BE2C (cell line): ENCODE measurements at regions not wholly inside any gene's neighbourhood (a gene's known extent, or its start where the extent isn't known, plus 50 kb on each side); places are given as distances from the start of the nearest gene placed in this dataset.

Experiments used
- DNase-seq: peaks from one replicate; pipeline ENCODE4 v3.0.0-alpha.2; 2020
- H3K27me3 ChIP-seq: fragments of 250-450 bp; sonication (Bioruptor Pico); 2 replicates; pipeline ENCODE4 v1.5.1; 2020; ENCODE audit warnings: mild to moderate bottlenecking
- H3K36me3 ChIP-seq: fragments of 250-450 bp; sonication (Bioruptor Pico); 2 replicates; pipeline ENCODE4 v1.5.1; 2020; ENCODE audit warnings: mild to moderate bottlenecking
- H3K4me1 ChIP-seq: fragments of 250-450 bp; sonication (Bioruptor Pico); 2 replicates; pipeline ENCODE4 v1.5.1; 2020
- H3K4me3 ChIP-seq: 2 replicates; pipeline ENCODE4 v1.5.1; 2011; ENCODE audit warnings: low read depth, low read length
- H3K9me3 ChIP-seq: fragments of 250-450 bp; sonication (Bioruptor Pico); 2 replicates; pipeline ENCODE4 v1.5.1; 2020
- CTCF ChIP-seq: IDR thresholded peaks from 2 replicates; pipeline ENCODE4 v1.5.1; 2012; ENCODE audit warnings: mild to moderate bottlenecking, low read depth, low read length

GRCh38 chr12:65609359-65609771, 214.9 kb upstream of the HMGA2 start:
- Histone ChIP-seq H3K4me3 (no peak overlapping the region), H3K27me3 (no peaks in the 10 kb centered on the region), H3K36me3 (no peaks in the 10 kb centered on the region), H3K9me3 (no peaks in the 10 kb centered on the region), H3K4me1 (no peaks in the 10 kb centered on the region)
- TF ChIP-seq CTCF, result no peak
- DNase-seq, result no peak

- no peak for DNase-seq
- H3K9me3 ChIP-seq, result no peaks in the 10 kb centered on the region
- no peak for TF ChIP-seq CTCF
- no peaks in the 10 kb centered on the region for H3K27me3 ChIP-seq
- no peaks in the 10 kb centered on the region for H3K36me3 ChIP-seq
- no peaks in the 10 kb centered on the region for H3K4me1 ChIP-seq
- H3K4me3 ChIP-seq, result no peak overlapping the region
Measured at GRCh38 chr12:65611396-65611795, 212.9 kb upstream of the HMGA2 start.

DNA sequence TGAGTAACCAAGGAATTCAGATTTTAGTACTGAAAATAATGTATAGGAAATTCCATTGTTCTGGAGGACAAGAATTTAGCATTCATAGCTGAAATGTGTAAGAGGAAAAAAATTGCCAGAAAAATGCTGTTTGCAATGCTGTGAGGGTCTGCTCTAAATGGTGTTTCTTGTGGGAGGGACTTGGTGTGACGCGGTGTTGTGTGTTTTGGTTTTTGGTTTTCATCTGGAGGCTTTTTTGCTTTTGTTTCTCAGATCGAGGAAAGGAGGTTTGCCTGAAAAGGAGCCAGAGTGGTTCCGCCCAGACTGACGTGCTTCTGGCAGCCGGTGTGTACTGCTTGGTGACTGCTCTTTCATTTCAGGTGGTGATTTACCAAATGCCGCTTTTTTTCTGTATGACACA, 211.8 kb upstream of the HMGA2 start:
- TF ChIP-seq CTCF, result no peak
- no peak for DNase-seq
- no peaks in the 10 kb centered on the region for H3K36me3 ChIP-seq
- H3K27me3 ChIP-seq, result no peaks in the 10 kb centered on the region
- H3K4me1 ChIP-seq, result no peaks in the 10 kb centered on the region
- H3K4me3 ChIP-seq, result no peak overlapping the region
- H3K9me3 ChIP-seq, result no peaks in the 10 kb centered on the region

- no peak for TF ChIP-seq CTCF
- no peaks in the 10 kb centered on the region for H3K4me1 ChIP-seq
- no peak for DNase-seq
- H3K4me3 ChIP-seq, result no peak overlapping the region
- H3K9me3 ChIP-seq, result no peaks in the 10 kb centered on the region
- H3K27me3 ChIP-seq, result no peaks in the 10 kb centered on the region
- H3K36me3 ChIP-seq, result no peaks in the 10 kb centered on the region
Measured at GRCh38 chr12:65613692-65614091, 210.6 kb upstream of the HMGA2 start.

DNA sequence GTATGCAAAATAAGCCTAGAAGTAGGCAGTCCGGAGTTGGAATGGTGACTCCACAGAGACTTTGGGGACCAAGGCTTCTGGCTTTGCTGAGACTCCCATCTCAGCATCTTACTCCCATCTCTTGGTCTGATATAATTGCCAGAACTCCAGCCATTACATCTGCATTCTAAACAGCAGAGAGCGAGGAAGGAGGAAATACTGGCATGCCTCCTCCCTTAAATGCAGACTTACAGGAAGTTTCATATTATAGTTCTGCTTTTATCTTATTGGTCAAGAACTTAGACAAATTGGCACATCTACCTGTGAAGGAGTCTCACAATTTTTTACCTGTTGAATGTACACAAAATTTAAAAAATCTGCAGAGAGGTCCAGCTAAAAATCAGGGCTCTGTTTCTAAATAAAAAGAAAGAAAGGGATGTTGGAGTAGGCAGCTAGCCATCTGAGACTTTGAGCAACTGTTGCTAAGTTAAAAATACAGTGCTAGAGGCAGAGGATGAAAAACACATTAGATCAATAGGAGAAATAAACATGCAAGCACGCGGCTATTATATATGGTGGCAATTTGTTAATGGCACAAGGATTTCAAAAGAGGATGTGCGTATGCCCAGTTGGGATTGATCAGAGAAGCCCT, 209.9 kb upstream of the HMGA2 start:
- no peaks in the 10 kb centered on the region for H3K27me3 ChIP-seq
- H3K4me3 ChIP-seq, result no peak overlapping the region
- H3K4me1 ChIP-seq, result no peaks in the 10 kb centered on the region
- H3K9me3 ChIP-seq, result no peaks in the 10 kb centered on the region
- no peak for DNase-seq
- H3K36me3 ChIP-seq, result no peaks in the 10 kb centered on the region
- no peak for TF ChIP-seq CTCF

DNA sequence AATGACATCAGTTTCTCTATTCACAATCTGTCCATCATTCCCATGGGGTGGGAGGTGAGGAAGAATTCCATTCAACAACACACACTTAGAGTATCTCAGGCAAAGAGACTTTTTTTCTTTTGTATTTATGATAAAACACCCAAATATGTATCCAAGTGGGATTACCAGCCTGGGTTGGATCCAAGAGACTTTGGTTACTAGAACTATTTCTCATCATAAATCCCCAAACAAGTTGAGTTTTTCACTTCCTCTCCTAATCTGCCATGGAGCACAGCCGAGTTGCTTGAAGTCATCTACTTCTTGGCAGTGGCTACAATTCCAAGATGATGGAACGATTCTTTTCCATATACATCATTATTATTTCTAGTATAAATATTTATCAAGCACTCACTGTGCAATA, 209.2 kb upstream of the HMGA2 start:
- TF ChIP-seq CTCF, result no peak
- DNase-seq, result no peak
- Histone ChIP-seq H3K36me3 (no peaks in the 10 kb centered on the region), H3K4me1 (no peaks in the 10 kb centered on the region), H3K4me3 (no peak overlapping the region), H3K27me3 (no peaks in the 10 kb centered on the region), H3K9me3 (no peaks in the 10 kb centered on the region)
